GM18907 (cell line): ENCODE measurements at regions not wholly inside any gene's neighbourhood (a gene's known extent, or its start where the extent isn't known, plus 50 kb on each side); places are given as distances from the start of the nearest gene placed in this dataset.

Source experiments
- ATAC-seq: cut with Tn5 transposase; IDR thresholded peaks from one replicate; pipeline ENCODE4 v1.9.1; 2021; ENCODE audit warnings: mild to moderate bottlenecking, moderate library complexity; ENCODE audit not compliant: unreplicated experiment

- ATAC-seq: no peak
Observed at GRCh38 chr13:73428137-73428536, 369.3 kb downstream of the KLF5 start.

- no peak for ATAC-seq
Observed at GRCh38 chr13:73422973-73423372, 364.2 kb downstream of the KLF5 start.

GRCh38 chr13:73421310-73421912 lies 362.6 kb downstream of the KLF5 start:
- no peak for ATAC-seq

GRCh38 chr13:73419186-73419585 lies 360.4 kb downstream of the KLF5 start:
- no peak for ATAC-seq

- ATAC-seq: peak; percentile 73
Observed at GRCh38 chr13:73417012-73417615, 358.3 kb downstream of the KLF5 start.

GRCh38 chr13:73416093-73416492 lies 357.3 kb downstream of the KLF5 start:
- ATAC-seq: no peak

- ATAC-seq: no peak
Observed at GRCh38 chr13:73413656-73414055, 354.9 kb downstream of the KLF5 start.

- no peak for ATAC-seq
Observed at GRCh38 chr13:73412933-73413332, 354.1 kb downstream of the KLF5 start.

- ATAC-seq: no peak
Observed at GRCh38 chr13:73411067-73411809, 352.4 kb downstream of the KLF5 start.

GRCh38 chr13:73406454-73406853 lies 347.6 kb downstream of the KLF5 start:
- no peak for ATAC-seq

GRCh38 chr13:73404581-73404980 lies 345.8 kb downstream of the KLF5 start:
- ATAC-seq: no peak

- ATAC-seq: no peak
Observed at GRCh38 chr13:73403355-73404120, 344.7 kb downstream of the KLF5 start.

GRCh38 chr13:73401769-73402168 lies 343.0 kb downstream of the KLF5 start:
- ATAC-seq: no peak

- no peak for ATAC-seq
Observed at GRCh38 chr13:73399347-73400216, 340.8 kb downstream of the KLF5 start.

- no peak for ATAC-seq
Observed at GRCh38 chr13:73397496-73398305, 338.9 kb downstream of the KLF5 start.

- ATAC-seq: no peak
Observed at GRCh38 chr13:73394066-73394465, 335.3 kb downstream of the KLF5 start.

GRCh38 chr13:73390100-73390499 lies 331.3 kb downstream of the KLF5 start:
- no peak for ATAC-seq

- ATAC-seq: no peak
Observed at GRCh38 chr13:73388586-73388985, 329.8 kb downstream of the KLF5 start.

- ATAC-seq: no peak
Observed at GRCh38 chr13:73387318-73387717, 328.5 kb downstream of the KLF5 start.

- ATAC-seq: no peak
Observed at GRCh38 chr13:73385848-73386247, 327.0 kb downstream of the KLF5 start.
